Jurkat, Clone E6-1 (cell line): ENCODE measurements at regions not wholly inside any gene's neighbourhood (a gene's known extent, or its start where the extent isn't known, plus 50 kb on each side); places are given as distances from the start of the nearest gene placed in this dataset.

Experiments used
- DNase-seq: peaks from one replicate; pipeline ENCODE4 v3.0.0-alpha.2; 2011; ENCODE audit warnings: low read depth, low spot score
- H3K4me3 ChIP-seq: 2 replicates; pipeline ENCODE4 v1.5.1; 2011; ENCODE audit warnings: mild to moderate bottlenecking, low read length, control low read depth, moderate library complexity

DNA sequence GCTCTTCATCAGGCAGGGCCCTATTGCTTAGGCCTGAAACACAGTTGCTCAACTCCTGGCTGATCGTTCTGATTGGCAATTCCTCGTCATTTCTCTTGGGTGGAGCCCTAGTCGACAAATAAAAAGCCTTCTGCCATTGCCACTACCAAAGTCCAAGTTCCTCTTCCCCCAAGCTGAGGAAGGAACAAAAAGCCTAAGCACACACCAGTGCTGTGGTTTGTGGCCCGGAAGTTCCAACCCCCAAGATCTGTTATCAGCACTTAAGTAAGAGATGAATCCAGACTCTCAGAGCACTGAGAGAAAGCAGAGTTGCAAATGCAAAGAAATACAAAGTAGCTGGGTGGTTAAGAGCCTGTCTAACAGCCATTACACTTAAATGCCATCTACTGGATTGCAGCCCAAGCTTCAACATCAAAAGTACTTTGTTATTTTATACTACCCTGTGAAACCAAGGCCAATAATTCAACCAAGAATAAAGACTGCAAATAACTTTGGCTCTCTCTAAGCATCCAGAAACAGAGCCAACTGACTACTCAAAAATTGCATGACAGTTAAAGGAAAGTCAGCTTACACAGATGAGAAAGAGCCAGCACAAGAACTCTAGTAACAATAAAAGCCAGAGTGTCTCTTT is 1024.0 kb downstream of the GRIK2 start:
- peak; percentile 94 for DNase-seq
- no peak overlapping the region for H3K4me3 ChIP-seq

DNA sequence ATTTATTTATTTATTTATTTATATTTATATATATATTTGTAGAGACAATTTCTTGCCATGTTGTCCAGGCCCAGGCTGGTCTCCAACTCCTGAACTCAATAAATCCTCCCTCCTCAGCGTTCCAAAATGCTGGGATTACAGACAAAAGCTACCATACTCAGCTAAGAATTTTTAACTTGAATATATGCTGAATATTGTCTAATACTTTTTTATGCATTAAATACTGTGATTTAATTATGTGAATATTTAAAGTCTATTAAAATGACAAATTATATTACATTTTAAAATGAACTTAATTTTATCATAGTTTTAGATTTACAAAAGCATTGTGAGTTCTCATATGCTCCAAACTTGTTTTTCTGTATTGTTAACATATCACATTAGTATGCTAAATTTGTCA is 1022.4 kb downstream of the GRIK2 start:
- no peak overlapping the region for H3K4me3 ChIP-seq
- no peak for DNase-seq

DNA sequence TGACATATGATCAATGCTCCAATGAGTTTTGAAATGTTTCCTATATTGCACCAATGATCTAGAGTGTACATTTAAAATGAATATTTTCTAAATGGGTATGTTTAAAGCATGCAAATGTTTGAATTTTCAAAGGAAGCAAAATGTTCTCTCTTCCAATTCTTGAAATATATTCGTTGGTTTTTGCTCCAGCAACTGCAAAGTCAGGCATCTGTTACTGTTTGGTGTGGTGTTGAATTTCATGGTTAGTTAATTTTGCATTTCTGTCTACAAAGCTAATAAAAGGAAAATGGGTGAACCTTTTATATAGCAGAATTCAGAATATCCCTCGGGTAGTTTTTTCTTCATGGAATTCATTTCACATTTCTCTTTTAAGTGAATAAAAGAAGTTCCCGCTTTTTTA is 1018.3 kb downstream of the GRIK2 start:
- no peak overlapping the region for H3K4me3 ChIP-seq
- DNase-seq, result no peak

DNA sequence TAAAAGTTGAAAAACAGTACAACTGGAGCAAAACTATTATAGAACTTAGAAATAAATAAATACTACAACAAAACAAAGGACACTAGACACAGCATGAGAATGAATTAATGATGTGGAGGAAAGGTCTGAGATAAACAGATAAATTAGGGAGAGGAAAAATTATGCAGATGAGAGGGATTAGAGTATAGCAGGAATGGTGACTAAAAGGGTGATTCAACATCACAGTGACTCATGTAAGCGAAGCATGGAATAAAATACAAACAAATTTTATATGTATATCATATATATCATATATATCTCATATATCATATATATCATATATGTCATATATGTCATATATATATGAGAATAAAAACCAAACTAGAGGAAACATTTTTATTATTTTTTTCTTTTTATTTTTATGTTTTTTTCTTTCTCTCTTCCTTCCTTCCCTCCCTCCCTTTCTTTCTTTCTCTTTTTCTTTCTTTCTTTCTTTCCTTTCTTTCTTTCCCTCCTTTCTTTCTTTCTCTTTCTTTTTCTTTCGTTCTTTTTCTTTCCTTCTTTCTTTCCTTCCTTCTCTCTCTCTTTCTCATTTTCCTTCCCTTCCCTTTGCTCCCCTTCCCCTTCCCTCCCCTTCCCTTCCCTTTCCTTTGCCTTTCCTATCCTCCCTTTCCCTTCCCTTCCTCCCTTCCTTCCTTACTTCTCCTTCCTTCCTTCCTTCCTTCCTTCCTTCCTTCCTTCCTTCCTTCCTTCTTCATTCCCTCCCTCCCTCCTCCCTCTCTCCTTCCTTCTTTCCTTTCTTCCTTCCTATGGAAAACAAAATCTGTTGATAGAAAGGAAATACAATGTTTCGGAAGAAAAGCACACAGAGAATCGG is 1014.6 kb downstream of the GRIK2 start:
- DNase-seq, result no peak

DNA sequence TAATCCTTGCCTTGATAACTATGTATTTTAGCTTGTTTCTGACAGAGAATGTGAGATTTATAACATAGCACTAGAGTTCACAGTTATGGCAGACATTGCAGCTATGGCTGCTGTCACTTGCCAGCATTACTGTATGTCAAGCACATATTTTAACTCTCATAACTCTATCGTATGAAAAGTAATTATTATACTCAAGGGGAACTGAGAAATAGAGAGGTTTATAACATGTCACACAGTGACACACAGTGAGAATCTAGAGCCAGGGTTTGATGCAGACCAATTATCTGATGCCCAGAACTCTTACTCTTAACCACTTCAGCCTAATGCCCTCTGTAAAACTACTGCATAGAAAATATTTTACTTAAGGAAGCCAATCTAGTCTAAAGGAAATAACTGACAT is 1012.4 kb downstream of the GRIK2 start:
- DNase-seq, result no peak
- H3K4me3 ChIP-seq, result no peak overlapping the region

More for the DNA sequence above, 1014.6 kb downstream of the GRIK2 start:
- H3K4me3 ChIP-seq, result no peak overlapping the region

DNA sequence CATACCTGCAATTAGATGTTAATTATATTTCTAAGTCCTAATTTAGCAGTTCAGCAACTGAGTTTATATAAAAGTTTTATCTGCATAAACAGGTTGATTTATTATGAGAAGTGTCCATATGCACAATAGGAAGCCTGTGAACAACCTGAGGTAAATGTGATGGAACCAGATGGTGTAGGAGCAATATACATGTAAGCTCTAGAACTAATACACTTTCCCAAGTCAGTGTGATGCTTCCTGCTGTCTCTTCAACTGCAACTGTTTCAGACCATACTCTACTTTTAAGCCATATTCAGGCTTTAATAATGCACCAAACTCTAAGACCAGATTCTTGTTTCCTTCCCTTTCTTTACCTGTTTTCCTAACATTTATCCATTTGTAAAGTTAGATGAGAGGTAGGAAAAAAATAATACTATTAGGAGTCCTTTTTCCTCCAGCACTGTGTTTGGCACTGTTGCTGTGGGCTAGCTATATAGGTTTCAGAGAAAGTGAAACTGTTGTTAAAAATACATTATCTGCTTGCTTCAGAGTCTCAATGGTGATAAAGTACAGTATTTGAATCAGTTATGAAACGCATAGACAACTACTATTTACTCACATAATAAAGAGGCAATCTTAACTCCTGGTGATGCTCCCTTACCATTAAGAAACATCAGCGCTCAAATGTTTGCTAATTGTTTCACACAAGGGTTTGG is 1009.3 kb downstream of the GRIK2 start:
- no peak overlapping the region for H3K4me3 ChIP-seq
- no peak for DNase-seq

DNA sequence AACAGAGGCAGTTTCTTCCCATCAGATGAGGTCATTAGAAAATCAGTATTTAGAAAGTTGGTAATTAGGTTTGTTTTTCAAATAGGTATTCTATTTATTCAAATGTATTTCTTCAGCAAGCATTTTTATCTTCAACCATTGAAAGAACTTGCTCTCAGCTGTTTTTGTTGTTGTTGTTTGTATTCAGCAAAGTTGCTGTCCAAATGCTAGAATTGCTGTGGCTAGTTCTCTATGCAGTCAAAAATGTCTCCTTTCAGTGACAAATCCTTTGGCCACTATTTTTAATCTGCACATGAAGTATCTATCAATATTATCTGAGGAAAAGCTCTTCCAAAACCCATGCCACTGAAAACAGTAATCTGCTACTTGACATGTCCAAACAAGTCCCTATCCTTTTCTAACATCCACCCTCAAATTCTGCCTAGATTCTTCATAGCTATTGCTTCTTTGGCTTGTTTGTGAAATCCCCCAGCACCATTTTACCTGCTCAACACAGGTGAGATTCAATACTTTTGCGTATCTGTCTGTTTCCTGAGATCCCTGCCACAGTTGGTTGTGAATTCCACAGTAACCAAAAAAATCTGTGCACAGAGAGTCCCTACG is 1005.4 kb downstream of the GRIK2 start:
- DNase-seq, result no peak

DNA sequence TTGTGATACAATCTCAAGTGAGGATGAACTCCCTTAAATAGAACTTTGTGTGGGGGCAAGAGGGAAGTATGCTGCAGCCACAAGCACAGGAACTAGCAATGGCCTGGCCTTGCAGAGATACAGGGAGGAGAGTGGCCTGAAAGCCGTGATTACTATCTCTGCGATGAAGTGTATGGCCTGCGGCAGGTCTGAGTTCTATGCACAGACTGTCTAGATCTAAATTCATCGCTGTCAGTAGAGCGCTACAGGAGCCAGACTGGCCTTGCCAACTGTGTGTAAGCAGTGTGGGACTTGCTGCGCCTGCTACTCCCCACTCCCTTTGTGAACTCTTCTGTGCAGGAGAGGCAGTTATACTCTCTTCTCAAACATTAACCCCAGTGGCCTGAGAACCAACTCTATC is 997.0 kb downstream of the GRIK2 start:
- DNase-seq, result no peak
- no peak overlapping the region for H3K4me3 ChIP-seq

More for the DNA sequence above, 1005.4 kb downstream of the GRIK2 start:
- no peak overlapping the region for H3K4me3 ChIP-seq

DNA sequence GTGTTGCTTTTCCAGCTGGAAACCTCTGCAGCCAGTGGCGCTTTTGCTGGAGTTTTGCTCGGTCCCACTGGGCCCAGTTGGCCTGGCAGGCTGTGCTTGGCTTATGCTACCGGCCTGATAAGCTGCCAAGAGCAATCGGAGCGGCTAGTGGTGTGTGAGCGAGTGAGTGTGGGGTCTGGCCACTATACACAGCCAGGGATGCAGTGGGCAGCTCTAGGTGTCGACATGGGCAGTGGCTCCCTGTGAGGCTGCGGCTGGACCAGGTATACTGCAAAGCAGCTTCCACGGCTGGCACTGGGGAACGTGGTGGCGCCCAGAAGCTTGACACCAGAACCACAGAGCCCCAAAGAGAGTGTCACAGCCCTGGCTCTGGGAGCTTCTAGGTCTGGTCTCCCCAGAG is 996.5 kb downstream of the GRIK2 start:
- DNase-seq, result no peak
- H3K4me3 ChIP-seq, result no peak overlapping the region

DNA sequence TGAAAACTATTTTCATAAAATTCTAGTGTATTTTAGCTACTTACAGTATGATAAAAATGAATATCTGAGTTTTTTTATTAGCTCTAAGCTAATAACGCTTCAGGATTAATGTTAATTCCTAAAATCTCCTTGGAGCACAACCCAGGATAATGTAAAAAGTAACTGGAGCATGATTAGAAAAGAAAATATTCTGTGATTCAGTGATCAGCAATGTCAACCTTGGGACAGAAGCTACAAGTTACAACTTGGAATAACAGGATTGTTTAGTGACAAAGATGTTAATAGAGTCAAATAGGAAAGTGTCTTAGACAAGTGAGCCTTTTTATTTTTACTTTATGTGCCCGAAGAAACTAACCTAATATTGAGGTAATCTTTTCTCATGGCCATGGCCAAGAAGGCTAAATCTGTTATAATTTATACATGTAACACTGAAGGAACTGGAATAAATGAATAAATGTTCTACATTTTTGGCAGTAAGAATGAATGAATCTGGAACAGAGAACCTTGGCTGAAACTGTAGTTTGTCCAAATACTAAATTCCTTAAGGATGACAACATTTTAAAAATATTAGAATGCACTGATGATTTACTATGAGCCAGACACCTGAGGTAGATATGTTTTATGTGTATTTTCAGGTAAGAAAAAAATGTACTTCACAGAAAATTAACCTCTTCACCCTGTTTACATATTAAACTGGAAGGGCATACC is 994.0 kb downstream of the GRIK2 start:
- no peak overlapping the region for H3K4me3 ChIP-seq
- no peak for DNase-seq

DNA sequence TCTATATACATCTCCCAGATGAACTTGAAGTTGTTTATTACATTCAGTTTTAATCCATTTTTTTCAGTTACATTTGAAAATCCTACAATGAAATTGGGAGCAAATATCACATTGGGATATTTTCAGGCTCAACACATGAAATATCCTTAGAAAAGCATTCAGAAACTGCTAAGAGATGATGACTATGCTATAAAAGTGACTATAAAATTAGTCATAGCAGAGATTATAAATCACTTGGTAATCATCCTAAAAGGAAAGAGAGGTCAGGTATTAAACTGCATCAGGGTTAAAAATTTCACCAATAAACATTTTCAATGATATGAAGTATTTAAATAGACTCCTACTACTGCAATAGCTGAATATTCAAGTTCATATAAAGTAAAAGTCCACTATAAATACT is 987.7 kb downstream of the GRIK2 start:
- H3K4me3 ChIP-seq, result no peak overlapping the region
- no peak for DNase-seq

DNA sequence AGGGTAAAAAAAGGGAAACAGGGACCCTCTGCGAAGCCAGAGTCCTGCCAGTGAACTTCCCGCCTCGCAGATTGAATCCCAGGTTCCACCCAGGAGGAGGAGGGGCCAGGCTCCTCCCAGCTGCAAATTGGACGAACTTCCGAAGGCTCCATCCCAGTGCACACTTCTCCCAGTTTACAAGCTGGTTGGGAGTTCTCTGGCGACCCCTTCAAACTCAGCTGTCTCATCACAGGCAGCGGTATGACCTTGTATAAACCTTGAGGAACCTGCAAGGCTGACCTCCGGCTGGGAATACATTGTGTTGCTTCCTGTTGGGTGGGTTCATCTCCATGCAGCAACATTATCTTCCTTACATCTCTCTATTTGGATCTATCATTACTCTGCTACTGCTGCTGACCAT is 962.7 kb downstream of the GRIK2 start:
- no peak overlapping the region for H3K4me3 ChIP-seq
- DNase-seq, result no peak

DNA sequence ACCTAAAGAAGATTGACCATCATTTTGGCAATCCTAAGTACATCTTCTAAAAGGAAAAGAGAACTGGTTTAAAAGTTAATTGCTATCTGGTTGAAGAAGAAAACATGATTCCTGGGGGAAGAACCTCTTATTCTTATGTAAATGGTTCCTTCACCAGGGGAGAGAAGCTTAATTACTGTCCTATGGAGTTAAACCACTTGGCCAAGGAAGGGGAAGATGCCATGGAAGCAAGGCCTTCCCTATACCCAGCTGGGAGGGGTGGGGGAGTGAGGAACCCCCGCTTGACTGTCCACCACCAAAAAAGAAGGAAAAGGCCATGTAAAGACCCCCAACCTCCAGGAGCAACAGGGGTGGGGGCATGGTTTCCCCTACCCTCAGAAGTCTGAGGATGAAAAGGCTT is 962.1 kb downstream of the GRIK2 start:
- DNase-seq, result no peak
- H3K4me3 ChIP-seq, result no peak overlapping the region

DNA sequence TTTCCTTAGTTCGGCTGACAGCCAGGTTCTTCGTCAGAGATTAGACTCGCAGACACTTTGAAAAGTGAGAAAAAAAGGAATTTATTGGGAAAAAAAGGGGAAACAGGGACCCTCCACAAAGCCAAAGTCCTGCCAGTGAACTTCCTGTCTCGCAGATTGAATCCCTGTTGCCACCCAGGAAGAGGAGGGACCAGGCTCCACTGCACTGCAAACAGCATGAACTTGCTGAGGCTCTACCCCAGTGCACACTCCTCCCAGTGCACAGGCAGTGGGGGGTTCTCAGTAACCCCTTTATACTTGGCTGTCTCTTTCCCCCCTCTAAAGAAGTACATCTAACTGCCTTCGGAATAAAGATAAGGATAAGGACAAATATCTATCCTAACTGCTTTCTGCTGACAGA is 959.0 kb downstream of the GRIK2 start:
- no peak for DNase-seq
- H3K4me3 ChIP-seq, result no peak overlapping the region

DNA sequence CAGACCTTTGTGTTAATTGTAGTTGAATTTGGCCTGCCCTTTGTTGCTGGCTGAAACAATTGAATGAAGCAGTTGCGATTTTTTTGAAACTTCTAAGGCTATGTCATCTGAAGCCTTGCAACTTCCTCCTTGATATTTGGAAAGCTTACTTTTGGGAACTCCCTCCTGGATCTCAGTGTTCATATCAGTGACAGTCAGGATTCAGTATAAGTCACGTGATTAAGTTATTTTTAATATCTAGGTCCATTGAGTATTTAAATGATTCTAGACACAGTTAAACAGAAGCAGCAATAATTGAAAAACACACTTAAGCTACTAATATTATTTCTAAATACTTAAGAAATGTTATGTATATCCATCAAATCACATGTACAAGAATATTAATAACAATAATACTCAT is 951.3 kb downstream of the GRIK2 start:
- no peak overlapping the region for H3K4me3 ChIP-seq
- DNase-seq, result no peak

DNA sequence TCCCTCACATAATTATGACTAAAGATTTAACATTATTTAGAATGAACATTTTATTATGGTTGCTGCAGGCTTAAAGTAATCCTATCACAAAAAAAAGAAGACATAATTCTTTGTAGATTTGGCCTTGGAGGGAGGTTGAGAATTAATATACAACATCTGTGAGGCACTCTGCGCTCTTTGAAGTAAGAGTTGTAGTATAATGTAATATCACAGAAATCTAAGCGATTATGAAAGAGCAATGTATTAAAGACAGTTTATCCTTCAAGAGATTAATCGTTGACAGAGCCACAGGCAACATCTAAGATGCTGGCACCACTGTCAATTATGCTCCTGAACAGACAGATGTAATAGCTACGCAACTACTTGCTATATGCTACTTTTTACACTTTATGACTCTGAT is 946.8 kb downstream of the GRIK2 start:
- no peak overlapping the region for H3K4me3 ChIP-seq
- DNase-seq, result no peak

DNA sequence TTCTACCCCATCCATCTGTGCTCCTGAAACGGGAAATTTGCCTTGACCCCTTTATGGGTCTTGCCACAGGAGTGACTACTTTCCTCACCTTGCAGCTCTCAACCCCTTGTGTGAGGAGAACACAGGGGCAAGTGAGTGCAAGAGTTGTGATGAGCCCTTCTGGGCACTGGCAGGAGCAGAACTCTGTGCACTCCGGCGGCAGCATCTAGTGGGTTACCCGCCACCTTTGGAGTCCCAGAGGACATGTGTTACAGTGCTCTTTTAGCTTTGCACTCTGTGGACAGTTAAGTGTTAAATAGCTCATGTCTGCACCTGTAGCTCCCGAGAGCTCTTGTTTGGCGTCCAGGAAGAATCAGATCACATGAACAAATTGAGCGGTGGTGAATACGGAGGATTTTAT is 940.2 kb downstream of the GRIK2 start:
- no peak for DNase-seq
- no peak overlapping the region for H3K4me3 ChIP-seq

DNA sequence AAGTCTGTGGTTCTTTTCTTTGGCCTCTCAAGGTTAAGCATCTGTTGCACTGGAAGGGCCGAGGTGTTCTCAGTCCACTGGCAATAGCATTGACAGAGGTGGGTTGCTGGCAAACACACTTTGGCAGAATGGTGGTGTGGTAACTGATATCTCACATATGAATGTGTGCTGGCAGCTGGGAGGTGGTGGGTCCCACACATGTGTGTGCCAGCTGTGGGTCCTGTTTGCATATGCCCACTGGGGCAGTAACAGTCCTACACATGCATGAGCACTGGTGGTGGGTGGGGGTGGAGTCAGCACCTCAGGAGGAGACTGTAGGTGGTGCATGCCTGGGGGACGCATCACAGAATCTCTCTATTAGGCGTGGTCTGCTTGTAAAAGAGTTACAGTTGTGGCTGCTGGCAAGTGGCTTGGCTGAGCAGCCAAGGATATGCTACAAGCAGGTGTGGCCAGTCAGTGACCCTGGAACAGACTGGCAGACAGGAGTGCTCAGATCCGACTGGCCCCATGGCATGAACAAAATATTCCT is 934.3 kb downstream of the GRIK2 start:
- no peak for DNase-seq

DNA sequence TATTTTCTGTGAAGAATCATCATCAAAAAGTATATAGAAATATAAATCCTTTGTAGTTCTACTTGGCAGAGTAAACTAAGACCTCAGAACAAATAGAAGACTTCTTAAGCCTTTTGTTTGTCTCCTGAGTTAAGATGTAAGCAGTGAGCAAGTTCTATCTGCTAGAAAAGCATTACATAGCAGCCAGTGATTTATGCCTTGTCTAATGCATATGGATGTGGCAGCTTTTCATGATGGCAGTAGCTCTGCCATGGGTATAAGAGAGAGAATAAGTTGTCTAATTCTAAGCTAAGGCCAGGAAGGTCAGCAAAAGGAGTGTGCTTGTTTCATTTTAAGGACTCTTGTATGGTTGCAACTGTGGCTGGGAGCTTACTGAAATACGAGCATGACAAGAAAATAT is 920.2 kb downstream of the GRIK2 start:
- no peak for DNase-seq

More for the DNA sequence above, 934.3 kb downstream of the GRIK2 start:
- no peak overlapping the region for H3K4me3 ChIP-seq

More for the DNA sequence above, 920.2 kb downstream of the GRIK2 start:
- H3K4me3 ChIP-seq, result no peak overlapping the region
